Lung (tissue), 11 donors: ENCODE measurements at regions not wholly inside any gene's neighbourhood (a gene's known extent, or its start where the extent isn't known, plus 50 kb on each side); places are given as distances from the start of the nearest gene placed in this dataset.

Experiments
- ATAC-seq: fragments of 200-7000 bp; cut with Tn5 transposase; one replicate; pipeline ENCODE4 v1.9.1; 2020; ENCODE audit warnings: moderate number of reproducible peaks; ENCODE audit not compliant: insufficient read depth, low FRiP score
- DNase-seq, 3 donors: peaks; one replicate each; pipeline ENCODE4 v3.0.0-alpha.2; 2013 to 2017
- H3K27ac ChIP-seq, 2 donors: one replicate each; pipeline ENCODE4 v1.5.1; 2013; ENCODE audit warnings: mild to moderate bottlenecking in 2 of 2, moderate library complexity in 2 of 2, control low read depth in 1 of 2, inconsistent platforms in 1 of 2, low read depth in 1 of 2, low read length in 1 of 2
- H3K27me3 ChIP-seq, 3 donors: one replicate each; pipeline ENCODE4 v1.5.1; 2013; ENCODE audit warnings: low read length in 2 of 3; ENCODE audit not compliant: control insufficient read depth in 3 of 3, insufficient read depth in 3 of 3
- H3K36me3 ChIP-seq, 4 donors: one replicate each; pipeline ENCODE4 v1.5.1; 2013; ENCODE audit warnings: low read length in 4 of 4, mild to moderate bottlenecking in 1 of 4, moderate library complexity in 1 of 4; ENCODE audit not compliant: control insufficient read depth in 4 of 4, insufficient read depth in 4 of 4
- H3K4me1 ChIP-seq, 5 donors: one replicate each; pipeline ENCODE4 v1.5.1; 2013; ENCODE audit warnings: low read length in 5 of 5, mild to moderate bottlenecking in 2 of 5, moderate library complexity in 1 of 5; ENCODE audit not compliant: control insufficient read depth in 5 of 5, insufficient read depth in 5 of 5
- H3K4me3 ChIP-seq: one replicate; pipeline ENCODE4 v1.5.1; 2013; ENCODE audit warnings: mild to moderate bottlenecking, control low read depth, moderate library complexity
- H3K9ac ChIP-seq, 2 donors: one replicate each; pipeline ENCODE4 v1.5.1; 2013; ENCODE audit warnings: low read length in 2 of 2, control low read depth in 1 of 2; ENCODE audit not compliant: insufficient read depth in 1 of 2
- H3K9me3 ChIP-seq, 4 donors: one replicate each; pipeline ENCODE4 v1.5.1; 2013; ENCODE audit warnings: low read length in 3 of 4, mild to moderate bottlenecking in 1 of 4, moderate library complexity in 1 of 4; ENCODE audit not compliant: control insufficient read depth in 4 of 4, insufficient read depth in 3 of 4
- CTCF ChIP-seq: IDR thresholded peaks from 2 replicates; pipeline ENCODE4 v1.5.1; 2012; ENCODE audit warnings: mild to moderate bottlenecking; ENCODE audit errors: control extremely low read depth, extremely low read depth
- WGBS, 2 donors: extraction: QIAGEN DNeasy Blood & Tissue Kit; methylation state at CpG; one replicate each; pipeline ENCODE4 v1.1.7; 2013; 5-methylcytosine and 5-hydroxymethylcytosine counted together
- donor health status: control.
- donor health status: control.
- donor health status: Bipolar disorder and iron deficiency.
- donor health status: healthy.
- donor health status: DM: yes; HTN: yes; CAD: no.

GRCh38 chr1:60703155-60703554 lies 379.2 kb upstream of the NFIA start:
- TF ChIP-seq CTCF, result no peak
- ATAC-seq, result no peak

GRCh38 chr1:60699325-60699724 lies 383.0 kb upstream of the NFIA start:
- no peak for DNase-seq
- no peak overlapping the region for H3K4me3 ChIP-seq
- ATAC-seq, result no peak
- H3K27me3 ChIP-seq, result no peaks in the 10 kb centered on the region
- no peak overlapping the region for H3K27ac ChIP-seq
- peaks cover 0 to 9% (median 0%) of the 10 kb centered on the region in 5 donors for H3K4me1 ChIP-seq
- H3K9ac ChIP-seq, result no peak overlapping the region
- TF ChIP-seq CTCF, result no peak
- H3K36me3 ChIP-seq, result no peaks in the 10 kb centered on the region
- WGBS, 2 donors, result 70 to 85% methylated on average over 3 of the region's 3 CpGs
- no peaks in the 10 kb centered on the region for H3K9me3 ChIP-seq

More at GRCh38 chr1:60703155-60703554, 379.2 kb upstream of the NFIA start:
- DNase-seq, result no peak
- Histone ChIP-seq H3K36me3 (no peaks in the 10 kb centered on the region), H3K9ac (no peak overlapping the region), H3K4me1 (no peaks in the 10 kb centered on the region), H3K27me3 (no peaks in the 10 kb centered on the region), H3K9me3 (no peaks in the 10 kb centered on the region), H3K27ac (no peak overlapping the region), H3K4me3 (no peak overlapping the region)

GRCh38 chr1:60697204-60697994 lies 385.0 kb upstream of the NFIA start:
- H3K4me1 ChIP-seq, result peaks cover 0 to 9% (median 0%) of the 10 kb centered on the region in 5 donors
- peak in 1 of 3 donors; percentile 39 for DNase-seq
- no peak overlapping the region for H3K4me3 ChIP-seq
- no peaks in the 10 kb centered on the region for H3K9me3 ChIP-seq
- no peaks in the 10 kb centered on the region for H3K27me3 ChIP-seq
- H3K27ac ChIP-seq, result no peak overlapping the region
- no peak for TF ChIP-seq CTCF
- no peaks in the 10 kb centered on the region for H3K36me3 ChIP-seq
- WGBS, 2 donors, result 49 to 64% methylated on average over 4 of the region's 4 CpGs
- no peak for ATAC-seq
- H3K9ac ChIP-seq, result no peak overlapping the region
